GM21825 (cell line): ENCODE measurements at regions not wholly inside any gene's neighbourhood (a gene's known extent, or its start where the extent isn't known, plus 50 kb on each side); places are given as distances from the start of the nearest gene placed in this dataset.

Experiments
- ATAC-seq: cut with Tn5 transposase; IDR thresholded peaks from one replicate; pipeline ENCODE4 v1.9.1; 2021; ENCODE audit warnings: mild to moderate bottlenecking, moderate library complexity; ENCODE audit not compliant: unreplicated experiment

GRCh38 chr10:44245601-44245938, 139.3 kb downstream of the CXCL12 start:
- no peak for ATAC-seq

GRCh38 chr10:44244745-44245600, 139.9 kb downstream of the CXCL12 start:
- ATAC-seq = no peak

GRCh38 chr10:44243851-44244510, 140.9 kb downstream of the CXCL12 start:
- ATAC-seq = no peak

GRCh38 chr10:44242826-44243225, 142.1 kb downstream of the CXCL12 start:
- no peak for ATAC-seq

DNA sequence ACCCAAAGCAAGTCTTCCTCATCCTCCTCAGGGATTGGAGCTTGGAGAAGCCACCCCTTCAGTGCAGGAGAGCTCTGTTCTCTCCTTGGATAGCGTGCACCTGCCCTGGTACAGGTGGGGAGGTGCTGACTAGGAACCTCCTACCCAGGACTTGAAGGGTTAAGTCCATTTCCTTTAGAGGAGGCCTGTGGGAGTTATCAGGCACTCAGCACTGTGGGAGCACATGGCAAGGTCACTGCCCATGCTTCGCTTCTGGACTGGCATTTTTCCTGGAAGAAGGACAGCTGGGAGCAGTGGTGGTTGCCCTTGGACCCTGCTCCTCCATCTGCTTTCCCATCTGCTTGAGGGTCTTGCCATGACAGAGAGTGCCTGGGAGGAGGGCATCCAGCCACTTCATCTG, 142.8 kb downstream of the CXCL12 start:
- no peak for ATAC-seq

DNA sequence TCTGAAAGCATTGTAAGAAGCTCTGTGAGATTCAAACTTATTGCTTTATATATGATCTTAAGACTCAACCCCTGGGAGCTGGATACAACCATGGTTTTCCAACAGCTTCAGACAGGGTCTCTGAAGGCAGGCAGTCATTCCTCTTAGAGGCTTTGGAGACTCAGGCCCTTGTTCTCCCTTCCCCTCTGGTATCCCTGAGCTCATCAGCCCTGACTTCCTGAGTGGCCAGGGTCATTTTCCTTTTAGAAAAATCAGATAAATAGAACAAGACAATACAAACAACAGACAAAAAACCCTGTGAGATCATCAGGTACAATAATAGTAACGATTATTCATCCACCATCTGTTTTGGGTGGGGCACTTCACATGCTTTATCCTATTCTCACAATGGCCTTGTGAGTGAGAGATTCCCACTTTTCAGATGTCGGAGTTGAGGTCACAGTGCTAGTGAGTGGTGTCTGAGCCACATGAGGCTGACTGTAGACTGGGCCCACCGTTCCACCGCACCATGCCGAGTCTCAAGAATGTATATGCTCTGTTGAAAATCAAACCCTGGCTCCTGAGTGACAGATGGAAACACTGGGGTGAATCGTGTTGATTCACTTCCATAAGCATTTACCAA, 144.2 kb downstream of the CXCL12 start:
- no peak for ATAC-seq

- ATAC-seq = no peak
These were observed 146.7 kb downstream of the CXCL12 start for GRCh38 chr10:44238212-44238611.

DNA sequence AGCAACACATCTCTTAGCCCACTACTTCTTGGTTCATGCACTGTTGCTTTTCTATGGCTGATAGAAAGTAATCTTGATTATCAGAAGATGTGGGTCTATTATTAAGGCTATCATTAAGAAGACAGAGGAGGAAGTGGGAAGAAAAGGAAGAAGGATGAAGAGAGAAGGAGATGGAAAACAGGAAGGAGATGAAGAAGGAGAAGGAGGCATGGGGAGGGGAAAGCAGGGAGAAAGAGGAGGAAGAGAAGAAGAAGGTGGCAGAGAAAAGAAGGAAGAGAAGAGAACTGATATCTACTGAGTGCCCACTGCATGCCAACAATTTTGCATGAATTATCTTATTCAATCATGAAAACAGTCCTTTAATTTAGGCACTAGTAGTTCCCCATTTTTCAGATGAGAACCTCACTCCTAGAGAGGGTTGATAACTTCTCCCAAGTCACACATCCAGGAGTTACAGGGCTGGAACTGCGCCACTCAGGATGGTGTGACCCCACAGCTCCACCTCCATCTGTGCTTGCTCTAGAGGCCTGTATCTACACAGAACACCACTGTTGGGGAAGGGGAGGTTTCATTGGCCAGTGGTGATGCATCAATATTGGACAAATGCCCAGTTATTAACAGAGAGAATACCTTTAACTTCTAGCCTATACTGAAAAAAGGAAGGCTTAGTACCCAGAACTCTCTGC, 147.4 kb downstream of the CXCL12 start:
- ATAC-seq = no peak

- ATAC-seq = no peak
These were observed 149.5 kb downstream of the CXCL12 start for GRCh38 chr10:44235363-44235762.

GRCh38 chr10:44234483-44234875, 150.4 kb downstream of the CXCL12 start:
- no peak for ATAC-seq

DNA sequence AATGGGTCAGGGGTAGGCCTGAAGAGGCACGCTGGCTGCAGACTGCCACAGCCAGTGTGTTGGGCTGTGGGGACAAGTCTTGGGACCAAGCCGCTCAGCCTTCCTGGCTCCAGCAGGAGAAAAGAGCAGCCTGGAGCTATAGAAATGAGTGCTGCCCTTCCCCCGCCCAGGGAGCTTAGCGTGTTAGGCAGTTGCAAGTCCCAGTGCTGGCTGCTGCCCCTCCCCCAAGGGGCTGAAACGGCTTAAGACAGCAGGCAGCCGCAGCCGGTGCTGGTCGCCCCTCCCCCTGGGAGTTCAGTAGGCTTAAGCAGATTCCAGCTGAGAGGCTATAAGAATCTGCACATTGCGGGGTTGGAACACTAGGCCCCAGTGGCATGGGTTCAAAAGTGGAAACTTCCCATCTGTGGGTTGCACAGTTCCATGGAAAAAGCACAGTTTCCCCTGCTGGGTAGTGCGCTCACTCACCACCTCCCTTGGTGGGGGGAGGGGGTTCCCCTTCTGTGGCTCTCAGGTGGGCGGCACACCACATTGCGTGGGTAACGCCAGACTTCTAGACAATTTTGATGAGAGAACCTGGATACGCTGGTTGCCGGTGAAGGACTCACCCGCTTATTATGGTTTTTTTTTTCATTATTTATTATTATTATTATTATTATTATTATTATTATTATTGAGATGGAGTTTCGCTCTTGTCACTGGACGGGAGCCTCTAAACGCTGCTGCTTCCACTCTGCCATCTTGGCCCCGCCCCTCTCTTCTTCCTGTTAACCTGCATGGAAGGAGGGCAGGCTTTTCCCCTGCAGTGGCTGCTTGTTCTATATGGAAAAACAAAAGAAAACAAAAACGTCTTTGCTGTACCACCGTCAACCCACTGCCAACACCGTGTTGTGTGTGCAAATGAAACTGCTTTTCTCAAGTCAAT, 151.1 kb downstream of the CXCL12 start:
- no peak for ATAC-seq

- no peak for ATAC-seq
These were observed 167.6 kb downstream of the CXCL12 start for GRCh38 chr10:44217274-44217820.

DNA sequence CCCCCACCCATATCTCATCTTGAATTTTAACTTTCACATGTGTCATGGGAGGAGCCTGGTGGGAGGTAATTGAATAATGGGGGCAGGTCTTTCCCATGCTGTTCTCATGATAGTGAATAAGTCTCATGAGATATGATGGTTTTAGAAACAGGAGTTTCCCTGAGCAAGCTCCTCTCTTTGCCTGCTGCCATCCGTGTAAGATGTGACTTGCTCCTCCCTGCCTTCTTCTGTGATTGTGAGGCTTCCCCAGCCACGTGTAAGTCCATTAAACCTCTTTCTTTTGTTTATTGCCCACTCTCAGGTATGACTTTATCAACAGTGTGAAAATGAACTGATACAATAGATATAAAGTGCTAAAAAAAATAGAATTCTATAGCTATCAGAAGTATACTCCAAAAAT, 168.8 kb downstream of the CXCL12 start:
- ATAC-seq = no peak

DNA sequence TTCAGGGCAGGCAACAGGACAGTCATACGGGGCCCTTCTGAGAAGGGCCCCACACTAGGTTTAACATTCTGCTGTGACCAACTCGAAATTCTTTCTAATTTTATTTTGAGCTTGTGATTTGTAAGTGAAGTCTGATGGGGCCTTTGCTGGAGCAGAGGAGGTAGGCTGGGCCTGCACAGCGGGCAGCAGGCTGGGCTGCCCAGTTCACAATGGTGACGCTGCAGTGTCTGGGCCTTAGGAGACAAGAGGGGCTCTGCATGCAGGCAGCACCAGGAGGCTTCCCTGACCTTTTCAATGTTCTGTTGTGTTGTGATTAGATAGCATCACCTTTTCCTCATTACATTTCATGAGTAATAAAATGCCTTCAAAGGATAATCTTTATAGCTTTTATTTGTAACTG, 175.1 kb downstream of the CXCL12 start:
- no peak for ATAC-seq

DNA sequence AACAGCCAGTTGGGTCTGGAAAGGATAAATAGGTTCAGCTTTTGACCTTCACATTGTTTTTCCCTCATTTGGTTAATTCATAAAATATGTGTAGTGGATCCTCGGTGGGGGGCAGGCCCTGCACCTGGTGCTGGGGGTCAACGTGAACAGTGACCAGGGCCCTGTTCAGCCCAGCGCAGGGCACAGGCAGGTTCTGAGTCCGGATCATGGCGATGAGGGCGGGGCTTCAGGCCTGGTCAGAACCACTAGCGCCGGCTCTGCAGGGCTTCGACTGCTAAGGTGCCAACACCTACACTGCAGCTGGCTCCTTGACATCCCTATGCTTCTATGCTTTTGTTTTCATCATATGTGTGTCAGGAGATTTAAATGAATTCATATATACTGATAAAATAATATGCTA, 177.7 kb downstream of the CXCL12 start:
- no peak for ATAC-seq

DNA sequence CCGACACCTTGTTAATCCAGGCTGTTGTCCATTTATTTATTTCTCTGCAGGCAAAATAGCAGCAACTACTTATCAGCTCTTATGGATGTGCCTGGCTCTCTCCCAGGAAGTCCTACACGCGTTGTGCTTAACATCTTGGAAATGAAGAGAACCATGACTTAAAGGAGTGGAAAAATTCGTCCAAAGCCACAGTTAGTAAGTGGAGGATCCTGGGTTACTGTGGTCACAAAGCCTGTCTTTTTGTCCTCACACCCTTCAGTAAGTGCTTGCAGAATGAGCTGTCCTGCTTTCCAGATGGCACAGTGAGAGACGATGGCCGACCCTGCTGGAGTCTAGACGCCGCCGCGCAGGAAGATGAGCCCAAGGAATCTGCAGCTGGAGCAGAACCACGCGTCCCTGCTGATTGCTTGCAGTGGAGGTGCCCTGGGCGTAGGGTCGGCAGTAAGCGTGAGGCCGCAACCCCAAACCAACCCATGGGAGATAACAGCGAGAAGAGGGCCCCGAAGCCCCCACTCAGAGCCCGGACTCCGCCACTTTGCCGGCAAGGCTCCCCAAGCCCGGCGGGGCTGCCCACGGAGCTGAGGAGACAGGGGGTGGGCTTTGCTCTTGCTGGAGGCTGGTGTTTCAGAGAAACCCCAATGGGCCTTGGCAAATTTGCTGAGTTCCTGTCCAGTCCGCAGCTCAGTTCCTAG, 178.6 kb downstream of the CXCL12 start:
- ATAC-seq = no peak

GRCh38 chr10:44205067-44205466, 179.8 kb downstream of the CXCL12 start:
- no peak for ATAC-seq

DNA sequence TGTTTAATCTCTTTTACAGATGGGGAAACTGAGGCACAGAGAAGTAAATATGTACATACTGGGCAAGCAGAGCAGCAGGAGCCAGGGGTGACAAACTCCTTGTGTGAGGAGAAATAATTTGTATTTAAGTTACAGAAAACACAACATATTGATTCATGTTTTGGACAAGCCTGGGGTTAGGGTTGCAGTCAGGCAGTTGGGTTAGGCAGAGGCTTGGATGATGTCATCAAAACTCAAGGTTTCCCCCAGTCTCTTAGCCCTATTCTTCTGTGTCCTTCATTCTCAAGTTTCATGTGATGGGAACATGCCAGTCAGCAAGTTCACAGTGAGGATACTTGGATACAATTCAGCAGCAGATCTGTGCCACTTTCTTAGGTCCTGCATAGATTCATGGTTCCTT, 181.4 kb downstream of the CXCL12 start:
- no peak for ATAC-seq

- ATAC-seq = no peak
These were observed 181.9 kb downstream of the CXCL12 start for GRCh38 chr10:44202952-44203351.

GRCh38 chr10:44201656-44202055, 183.2 kb downstream of the CXCL12 start:
- no peak for ATAC-seq
